ENCODE measurements at regions not wholly inside any gene's neighbourhood (a gene's known extent, or its start where the extent isn't known, plus 50 kb on each side); places are given as distances from the start of the nearest gene placed in this dataset.
"Not testable (repeated sequence)": the region's sequence is repeated elsewhere in the genome, so short reads cannot be mapped to it uniquely, and the experiment has no call there.

DNA sequence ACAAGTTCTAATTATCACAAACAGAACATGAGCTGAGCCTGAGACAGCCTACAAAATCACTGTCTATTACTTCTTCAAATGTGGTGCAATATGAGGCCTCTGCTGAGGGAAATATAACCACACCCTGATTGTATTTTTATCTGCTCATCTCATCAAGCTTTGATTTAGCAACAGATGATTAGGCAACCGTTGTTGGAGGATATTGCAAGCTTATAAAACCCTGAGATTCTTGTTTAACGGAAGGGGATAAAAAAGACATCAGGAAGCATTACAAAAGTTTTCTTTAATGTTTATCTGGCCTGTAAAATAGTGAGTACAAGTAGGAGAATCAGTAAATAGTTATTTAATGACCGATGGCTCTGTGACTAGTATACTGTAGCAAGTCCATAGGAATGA is 108.5 kb downstream of the ZNF330 start:
- peaks cover 0 to 4% of the 10 kb centered on the region in 2 donors for H3K4me1 ChIP-seq
- no peak overlapping the region for H3K27ac ChIP-seq
- intact Hi-C loops (cut with DNase I): no loop called here
- H3K9me3 ChIP-seq: no peaks in the 10 kb centered on the region
- no peak for DNase-seq (ENCODE audit: low spot score in 2 of 2)
- no peaks in the 10 kb centered on the region for H3K36me3 ChIP-seq
- no peaks in the 10 kb centered on the region for H3K27me3 ChIP-seq
- TF ChIP-seq, protein P1, sequence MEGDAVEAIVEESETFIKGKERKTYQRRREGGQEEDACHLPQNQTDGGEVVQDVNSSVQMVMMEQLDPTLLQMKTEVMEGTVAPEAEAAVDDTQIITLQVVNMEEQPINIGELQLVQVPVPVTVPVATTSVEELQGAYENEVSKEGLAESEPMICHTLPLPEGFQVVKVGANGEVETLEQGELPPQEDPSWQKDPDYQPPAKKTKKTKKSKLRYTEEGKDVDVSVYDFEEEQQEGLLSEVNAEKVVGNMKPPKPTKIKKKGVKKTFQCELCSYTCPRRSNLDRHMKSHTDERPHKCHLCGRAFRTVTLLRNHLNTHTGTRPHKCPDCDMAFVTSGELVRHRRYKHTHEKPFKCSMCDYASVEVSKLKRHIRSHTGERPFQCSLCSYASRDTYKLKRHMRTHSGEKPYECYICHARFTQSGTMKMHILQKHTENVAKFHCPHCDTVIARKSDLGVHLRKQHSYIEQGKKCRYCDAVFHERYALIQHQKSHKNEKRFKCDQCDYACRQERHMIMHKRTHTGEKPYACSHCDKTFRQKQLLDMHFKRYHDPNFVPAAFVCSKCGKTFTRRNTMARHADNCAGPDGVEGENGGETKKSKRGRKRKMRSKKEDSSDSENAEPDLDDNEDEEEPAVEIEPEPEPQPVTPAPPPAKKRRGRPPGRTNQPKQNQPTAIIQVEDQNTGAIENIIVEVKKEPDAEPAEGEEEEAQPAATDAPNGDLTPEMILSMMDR (IDR thresholded peaks at IDR 0.05): no peak
- H3K4me3 ChIP-seq: no peak overlapping the region

DNA sequence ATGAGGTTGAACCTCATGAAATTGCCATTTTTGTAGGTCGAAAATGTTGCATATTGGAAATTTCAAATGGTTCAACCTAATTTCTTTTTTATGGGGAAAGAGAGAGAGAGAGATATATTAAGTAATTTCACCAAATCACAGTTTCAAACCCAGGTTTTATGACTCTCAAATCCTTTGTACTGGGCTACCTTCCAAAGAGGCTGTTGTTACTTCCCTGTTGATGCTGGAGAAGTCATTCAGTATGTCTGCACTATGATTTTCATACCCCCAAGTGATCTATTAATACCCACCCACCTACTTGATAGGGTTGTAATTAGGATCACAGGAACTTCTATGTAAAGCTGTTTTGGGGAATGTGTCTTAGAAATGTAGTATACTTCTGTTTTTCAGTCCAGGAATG is 109.9 kb downstream of the ZNF330 start:
- TF ChIP-seq, protein P1 (IDR thresholded peaks at IDR 0.05): no peak
- no peak overlapping the region for H3K4me3 ChIP-seq
- intact Hi-C loops (cut with DNase I): loop anchor here (5.0 kb wide), 1 partner anchor 108 kb away; the partner anchor contains the start of gene ZNF330
- no peak overlapping the region for H3K27ac ChIP-seq
- H3K4me1 ChIP-seq: peaks cover 0 to 4% of the 10 kb centered on the region in 2 donors
- H3K36me3 ChIP-seq: no peaks in the 10 kb centered on the region
- H3K27me3 ChIP-seq: no peaks in the 10 kb centered on the region
- H3K9me3 ChIP-seq: no peaks in the 10 kb centered on the region
- DNase-seq (ENCODE audit: low spot score in 2 of 2): no peak

GRCh38 chr4:141331534-141332358 is 111.1 kb downstream of the ZNF330 start:
- intact Hi-C loops (cut with DNase I): loop anchor here (5.0 kb wide), 1 partner anchor 109 kb away; the partner anchor contains the start of gene ZNF330
- Histone ChIP-seq H3K36me3 (no peaks in the 10 kb centered on the region), H3K27me3 (no peaks in the 10 kb centered on the region), H3K4me1 (peaks cover 0 to 4% of the 10 kb centered on the region in 2 donors), H3K9me3 (no peaks in the 10 kb centered on the region), H3K4me3 (peak overlapping the region in 1 of 2 donors; percentile 86), H3K27ac (peak overlapping the region in 1 of 2 donors; percentile 77)
- TF ChIP-seq, protein P1 (IDR thresholded peaks at IDR 0.05): no peak
- no peak for DNase-seq (ENCODE audit: low spot score in 2 of 2)

- Histone ChIP-seq H3K4me3 (peak overlapping the region; percentile 59 to 86), H3K27ac (peak overlapping the region; percentile 62 to 77)
- DNase-seq (ENCODE audit: low spot score in 2 of 2): peak in 1 of 2 donors; percentile 19
- intact Hi-C loops (cut with DNase I): loop anchor here (5.0 kb wide), 1 partner anchor 110 kb away; the partner anchor contains the start of gene ZNF330
- not testable (repeated sequence) for H3K4me1 ChIP-seq, H3K36me3 ChIP-seq, H3K9me3 ChIP-seq, H3K27me3 ChIP-seq
Measured at GRCh38 chr4:141332359-141333181, 111.9 kb downstream of the ZNF330 start.

DNA sequence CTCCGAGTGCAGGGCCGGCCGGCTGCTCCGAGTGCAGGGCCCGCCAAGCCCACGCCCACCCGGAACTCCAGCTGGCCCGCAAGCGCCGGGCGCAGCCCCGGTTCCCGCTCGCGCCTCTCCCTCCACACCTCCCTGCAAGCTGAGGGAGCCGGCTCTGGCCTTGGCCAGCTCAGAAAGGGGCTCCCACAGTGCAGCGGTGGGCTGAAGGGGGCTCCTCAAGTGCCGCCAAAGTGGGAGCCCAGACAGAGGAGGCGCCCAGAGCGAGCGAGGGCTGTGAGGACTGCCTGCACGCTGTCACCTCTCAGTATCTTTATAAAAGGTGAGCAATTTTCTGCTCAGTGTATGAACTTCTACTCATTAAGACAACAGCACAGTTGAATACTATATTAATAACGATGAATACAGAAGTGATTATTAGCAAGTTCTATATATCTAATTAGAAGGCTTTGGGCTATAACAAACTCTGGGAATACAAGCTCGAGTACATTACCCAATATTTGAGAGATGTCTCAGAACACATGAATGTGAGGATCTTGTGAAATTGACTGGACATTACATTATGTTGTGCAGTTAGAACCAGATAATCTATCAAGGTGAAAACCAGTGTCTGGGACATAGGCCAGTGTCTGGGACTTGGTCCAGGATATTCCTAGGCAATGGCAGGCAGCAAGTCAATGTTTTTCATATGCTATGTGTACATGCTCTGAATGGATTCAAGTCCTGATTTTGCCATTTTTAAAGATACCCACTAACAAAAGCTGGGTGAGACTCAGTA is 112.9 kb downstream of the ZNF330 start:
- H3K9me3 ChIP-seq; H3K27me3 ChIP-seq; H3K36me3 ChIP-seq; DNase-seq (ENCODE audit: low spot score in 2 of 2); H3K4me1 ChIP-seq: not testable (repeated sequence)
- H3K4me3 ChIP-seq: peak overlapping the region; percentile 59 to 86
- H3K27ac ChIP-seq: peak overlapping the region; percentile 74 to 77
- intact Hi-C loops (cut with DNase I): loop anchor here (5.0 kb wide), 1 partner anchor 111 kb away; the partner anchor contains the start of gene ZNF330

GRCh38 chr4:141335166-141335565 is 114.5 kb downstream of the ZNF330 start:
- Histone ChIP-seq H3K36me3 (no peaks in the 10 kb centered on the region), H3K27ac (peak overlapping the region; percentile 74 to 77), H3K4me1 (peaks cover 0 to 4% of the 10 kb centered on the region in 2 donors), H3K27me3 (no peaks in the 10 kb centered on the region), H3K4me3 (no peak overlapping the region), H3K9me3 (no peaks in the 10 kb centered on the region)
- DNase-seq (ENCODE audit: low spot score in 2 of 2): no peak
- intact Hi-C loops (cut with DNase I): no loop called here
- TF ChIP-seq, protein P1 (IDR thresholded peaks at IDR 0.05): no peak

Data from ascending aorta (tissue), 2 donors.